Smooth muscle cell (in vitro differentiated cells): ENCODE measurements at regions not wholly inside any gene's neighbourhood (a gene's known extent, or its start where the extent isn't known, plus 50 kb on each side); places are given as distances from the start of the nearest gene placed in this dataset. TPM values are rescaled to one million over a fixed set of nuclear protein-coding genes. Genes with fewer than 3 reads are reported as not detected.

Experiments
- DNase-seq: peaks from one replicate; lab custom pipeline; 2025; ENCODE audit not compliant: unreplicated experiment; lab: John Stamatoyannopoulos, UW
- H2AFZ ChIP-seq: fragments of 200-600 bp; sonication (generic); 2 replicates; pipeline ENCODE4 v1.6.0; 2016; ENCODE audit warnings: antibody characterized with exemption, low read depth, mild to moderate bottlenecking
- H3F3A ChIP-seq: fragments of 200-600 bp; sonication (generic); 2 replicates; pipeline ENCODE4 v1.6.0; 2017; ENCODE audit warnings: antibody characterized with exemption, low read depth
- H3K27ac ChIP-seq: fragments of 200-600 bp; sonication (generic); 2 replicates; pipeline ENCODE4 v1.5.1; 2016; ENCODE audit warnings: low read depth, mild to moderate bottlenecking
- H3K27me3 ChIP-seq: fragments of 200-600 bp; sonication (generic); 2 replicates; pipeline ENCODE4 v1.6.1; 2016; ENCODE audit warnings: low read depth, mild to moderate bottlenecking
- H3K36me3 ChIP-seq: fragments of 200-600 bp; sonication (generic); 2 replicates; pipeline ENCODE4 v1.5.1; 2016; ENCODE audit warnings: low read depth
- H3K4me1 ChIP-seq: fragments of 200-600 bp; sonication (generic); 2 replicates; pipeline ENCODE4 v1.5.1; 2016; ENCODE audit warnings: low read depth
- H3K4me2 ChIP-seq: fragments of 200-600 bp; sonication (generic); 2 replicates; pipeline ENCODE4 v1.6.0; 2016; ENCODE audit warnings: mild to moderate bottlenecking
- H3K4me3 ChIP-seq: fragments of 200-600 bp; sonication (generic); 2 replicates; pipeline ENCODE4 v1.5.1; 2016; ENCODE audit warnings: mild to moderate bottlenecking
- H3K79me2 ChIP-seq: fragments of 200-600 bp; sonication (generic); 2 replicates; pipeline ENCODE4 v1.6.0; 2016; ENCODE audit warnings: low read depth, mild to moderate bottlenecking
- H3K9ac ChIP-seq: fragments of 200-600 bp; sonication (generic); 2 replicates; pipeline ENCODE4 v1.6.0; 2016; ENCODE audit warnings: low read depth
- H3K9me3 ChIP-seq: fragments of 200-600 bp; sonication (generic); replicated peaks from 2 replicates; pipeline ENCODE4 v1.5.1; 2016; ENCODE audit warnings: low read depth
- H4K20me1 ChIP-seq: fragments of 200-600 bp; sonication (generic); 2 replicates; pipeline ENCODE4 v1.6.0; 2016; ENCODE audit warnings: low read depth
- CTCF ChIP-seq: fragments of 200-600 bp; sonication (generic); IDR thresholded peaks from 2 replicates; pipeline ENCODE4 v1.5.1; 2017; ENCODE audit warnings: borderline replicate concordance, mild to moderate bottlenecking, antibody characterized with exemption; ENCODE audit not compliant: insufficient read depth, poor library complexity, severe bottlenecking
- WGBS: methylation state at CpG from one replicate; pipeline ENCODE4 v1.1.7; 2016; ENCODE audit warnings: low lambda C conversion rate; 5-methylcytosine and 5-hydroxymethylcytosine counted together
- small RNA-seq: library from RNA; depleted of rRNA; stranded (forward); fragments of <200 nt; gene quantifications from one replicate; pipeline ENCODE3, GENCODE V24; 2014

GRCh38 chr7:55629051-55629677 is 56.9 kb upstream of the VOPP1 start:
- Histone ChIP-seq H3K27ac (no peak overlapping the region), H3K4me2 (no peak overlapping the region), H3K9ac (no peak overlapping the region), H3F3A (no peaks in the 10 kb centered on the region), H3K79me2 (no peaks in the 10 kb centered on the region), H3K4me3 (no peak overlapping the region), H3K27me3 (no peaks in the 10 kb centered on the region), H4K20me1 (no peaks in the 10 kb centered on the region), H3K36me3 (no peaks in the 10 kb centered on the region), H2AFZ (no peak overlapping the region), H3K9me3 (no peaks in the 10 kb centered on the region), H3K4me1 (no peaks in the 10 kb centered on the region)
- DNase-seq: no peak
- TF ChIP-seq CTCF: no peak
- WGBS: 60% methylated on average over 2 of the region's 2 CpGs

GRCh38 chr7:55624813-55625212 is 52.5 kb upstream of the VOPP1 start:
- no peak for DNase-seq
- H3K9me3 ChIP-seq: peaks cover 6% of the 10 kb centered on the region
- TF ChIP-seq CTCF: no peak
- 85% methylated on average over 3 of the region's 3 CpGs for WGBS
- no peak overlapping the region for H3K4me3 ChIP-seq
- H3K27ac ChIP-seq: no peak overlapping the region
- no peaks in the 10 kb centered on the region for H3F3A ChIP-seq
- H3K9ac ChIP-seq: no peak overlapping the region
- H3K4me1 ChIP-seq: no peaks in the 10 kb centered on the region
- H3K27me3 ChIP-seq: no peaks in the 10 kb centered on the region
- H3K79me2 ChIP-seq: no peaks in the 10 kb centered on the region
- H3K36me3 ChIP-seq: no peaks in the 10 kb centered on the region
- no peak overlapping the region for H3K4me2 ChIP-seq
- no peak overlapping the region for H2AFZ ChIP-seq
- no peaks in the 10 kb centered on the region for H4K20me1 ChIP-seq

GRCh38 chr7:55623617-55624016 is 51.3 kb upstream of the VOPP1 start:
- no peak for DNase-seq
- Histone ChIP-seq H3K9me3 (peaks cover 6% of the 10 kb centered on the region), H3K36me3 (no peaks in the 10 kb centered on the region), H2AFZ (no peak overlapping the region), H3K79me2 (no peaks in the 10 kb centered on the region), H3K4me2 (no peak overlapping the region), H3F3A (no peaks in the 10 kb centered on the region), H3K4me1 (no peaks in the 10 kb centered on the region), H3K27ac (no peak overlapping the region), H3K4me3 (no peak overlapping the region), H3K9ac (no peak overlapping the region), H3K27me3 (no peaks in the 10 kb centered on the region), H4K20me1 (no peaks in the 10 kb centered on the region)
- no peak for TF ChIP-seq CTCF
- WGBS: 93% methylated on average over 8 of the region's 8 CpGs

GRCh38 chr7:55622241-55622640 is 49.9 kb upstream of the VOPP1 start:
- H3K27me3 ChIP-seq: no peaks in the 10 kb centered on the region
- H3K27ac ChIP-seq: no peak overlapping the region
- no peaks in the 10 kb centered on the region for H3K79me2 ChIP-seq
- H3K4me1 ChIP-seq: no peaks in the 10 kb centered on the region
- DNase-seq: no peak
- WGBS: 85% methylated on average over 5 of the region's 5 CpGs
- H3K36me3 ChIP-seq: no peaks in the 10 kb centered on the region
- H4K20me1 ChIP-seq: no peaks in the 10 kb centered on the region
- no peak for TF ChIP-seq CTCF
- H3K9ac ChIP-seq: no peak overlapping the region
- no peak overlapping the region for H3K4me3 ChIP-seq
- H2AFZ ChIP-seq: no peak overlapping the region
- H3F3A ChIP-seq: no peaks in the 10 kb centered on the region
- peaks cover 6% of the 10 kb centered on the region for H3K9me3 ChIP-seq
- no peak overlapping the region for H3K4me2 ChIP-seq

Small RNA genes in the stretch of these regions (small RNA-seq; reads per million reads assigned to genes)
- gene RNU6-389P: not detected
- not detected for gene SUMO2P3
